CD4-positive, alpha-beta memory T cell (primary cell): ENCODE measurements at regions not wholly inside any gene's neighbourhood (a gene's known extent, or its start where the extent isn't known, plus 50 kb on each side); places are given as distances from the start of the nearest gene placed in this dataset.

ENCODE experiments used
- CTCF ChIA-PET: fragments of 350-600 bp; sonication (Branson Sonifier 250); formaldehyde crosslinking; loops from one replicate; lab custom pipeline; 2021; ENCODE audit warnings: inconsistent platforms; ENCODE audit not compliant: partially characterized antibody; lab: Charles Lee
- POLR2A ChIA-PET: fragments of 350-600 bp; sonication (Branson Sonifier 250); formaldehyde crosslinking; loops from one replicate; lab custom pipeline; 2021; ENCODE audit not compliant: partially characterized antibody; lab: Charles Lee
- DNase-seq, 5 donors: peaks; one replicate each; pipeline versions ENCODE4 v3.0.0 to v3.0.0-alpha.2; 2020 to 2022; ENCODE audit warnings: mixed read lengths in 1 of 5
- H3K27ac ChIP-seq: one replicate; pipeline ENCODE4 v1.7.0; 2013; ENCODE audit warnings: low read depth, low read length
- H3K27me3 ChIP-seq: 2 replicates; pipeline ENCODE4 v1.7.0; 2013; ENCODE audit warnings: mild to moderate bottlenecking, low read length, moderate library complexity; ENCODE audit not compliant: insufficient read depth
- H3K36me3 ChIP-seq: 2 replicates; pipeline ENCODE4 v1.7.0; 2013; ENCODE audit warnings: mild to moderate bottlenecking, low read length, moderate library complexity; ENCODE audit not compliant: insufficient read depth
- H3K4me1 ChIP-seq: 2 replicates; pipeline ENCODE4 v1.7.0; 2013; ENCODE audit warnings: mild to moderate bottlenecking, low read length, moderate library complexity; ENCODE audit not compliant: insufficient read depth
- H3K4me3 ChIP-seq, 2 donors: one replicate each; pipeline ENCODE4 v1.7.0; 2013; ENCODE audit warnings: low read length in 2 of 2, mild to moderate bottlenecking in 1 of 2
- H3K9me3 ChIP-seq, 2 donors: one replicate each; pipeline ENCODE4 v1.7.0; 2013; ENCODE audit warnings: low read length in 2 of 2, control low read depth in 1 of 2; ENCODE audit not compliant: control insufficient read depth in 1 of 2
- H3K27ac Mint-ChIP-seq, 7 donors: one replicate each; pipeline ENCODE4 v1.8.0; 2020 to 2021; ENCODE audit warnings: mixed read lengths in 7 of 7, mild to moderate bottlenecking in 6 of 7, inconsistent platforms in 3 of 7, moderate library complexity in 3 of 7
- H3K27me3 Mint-ChIP-seq, 2 donors: one replicate each; pipeline ENCODE4 v1.8.0; 2020 to 2021; ENCODE audit warnings: mixed read lengths in 2 of 2
- H3K36me3 Mint-ChIP-seq, 2 donors: one replicate each; pipeline ENCODE4 v1.8.0; 2020 to 2021; ENCODE audit warnings: mixed read lengths in 2 of 2, inconsistent platforms in 1 of 2, mild to moderate bottlenecking in 1 of 2
- H3K4me1 Mint-ChIP-seq, 4 donors: one replicate each; pipeline ENCODE4 v1.8.0; 2020 to 2021; ENCODE audit warnings: mixed read lengths in 4 of 4, mild to moderate bottlenecking in 1 of 4
- H3K4me3 Mint-ChIP-seq, 8 donors: one replicate each; pipeline ENCODE4 v1.8.0; 2020 to 2021; ENCODE audit warnings: mixed read lengths in 8 of 8, mild to moderate bottlenecking in 7 of 8, moderate library complexity in 6 of 8, inconsistent platforms in 3 of 8
- H3K9me3 Mint-ChIP-seq, 8 donors: one replicate each; pipeline ENCODE4 v1.8.0; 2020 to 2021; ENCODE audit warnings: mixed read lengths in 8 of 8, mild to moderate bottlenecking in 5 of 8, inconsistent platforms in 3 of 8, moderate library complexity in 1 of 8
- intact Hi-C: fragments of 100-400 bp; cut with micrococcal nuclease; formaldehyde crosslinking; loops from one replicate; pipeline ENCODE4 v1.15.1; 2023

- no peak overlapping the region for H3K4me3 ChIP-seq
- no peak for DNase-seq
- H3K27ac Mint-ChIP-seq = no peak overlapping the region
- no peaks in the 10 kb centered on the region for H3K27me3 Mint-ChIP-seq
- no peaks in the 10 kb centered on the region for H3K4me1 ChIP-seq
- H3K9me3 Mint-ChIP-seq = peaks cover 0 to 7% (median 2%) of the 10 kb centered on the region in 8 donors
- no peak overlapping the region for H3K27ac ChIP-seq
- H3K27me3 ChIP-seq = no peaks in the 10 kb centered on the region
- no peaks in the 10 kb centered on the region for H3K36me3 ChIP-seq
- CTCF ChIA-PET = interaction anchor here (1.0 kb wide), 1 partner anchor 12 kb away, joined by 4 read pairs; no protein-coding TSS in a partner anchor
- no peaks in the 10 kb centered on the region for H3K9me3 ChIP-seq
- no peak overlapping the region for H3K4me3 Mint-ChIP-seq
- H3K36me3 Mint-ChIP-seq = no peaks in the 10 kb centered on the region
- H3K4me1 Mint-ChIP-seq = no peaks in the 10 kb centered on the region
- intact Hi-C loops = no loop called here
- POLR2A ChIA-PET = no interaction called here
Measured at GRCh38 chr4:180810581-180810980, 1432.6 kb upstream of the TENM3 start.

GRCh38 chr4:180811556-180811955 is 1431.6 kb upstream of the TENM3 start:
- H3K9me3 Mint-ChIP-seq = peaks cover 0 to 7% (median 2%) of the 10 kb centered on the region in 8 donors
- H3K4me1 Mint-ChIP-seq = no peaks in the 10 kb centered on the region
- intact Hi-C loops = no loop called here
- no peaks in the 10 kb centered on the region for H3K9me3 ChIP-seq
- ChIA-PET CTCF (interaction anchor here (1.0 kb wide), 1 partner anchor 13 kb away, joined by 4 read pairs; no protein-coding TSS in a partner anchor), POLR2A (no interaction called here)
- no peak overlapping the region for H3K4me3 Mint-ChIP-seq
- DNase-seq = no peak
- H3K36me3 ChIP-seq = no peaks in the 10 kb centered on the region
- H3K27me3 ChIP-seq = no peaks in the 10 kb centered on the region
- no peak overlapping the region for H3K27ac Mint-ChIP-seq
- H3K4me1 ChIP-seq = no peaks in the 10 kb centered on the region
- no peaks in the 10 kb centered on the region for H3K27me3 Mint-ChIP-seq
- no peaks in the 10 kb centered on the region for H3K36me3 Mint-ChIP-seq
- H3K27ac ChIP-seq = no peak overlapping the region
- no peak overlapping the region for H3K4me3 ChIP-seq

- Histone ChIP-seq H3K27me3 (no peaks in the 10 kb centered on the region), H3K4me1 (no peaks in the 10 kb centered on the region), H3K4me3 (no peak overlapping the region), H3K27ac (no peak overlapping the region), H3K36me3 (no peaks in the 10 kb centered on the region), H3K9me3 (no peaks in the 10 kb centered on the region)
- no peak overlapping the region for H3K27ac Mint-ChIP-seq
- H3K4me1 Mint-ChIP-seq = no peaks in the 10 kb centered on the region
- ChIA-PET CTCF (no interaction called here), POLR2A (no interaction called here)
- no peaks in the 10 kb centered on the region for H3K27me3 Mint-ChIP-seq
- DNase-seq = no peak
- intact Hi-C loops = no loop called here
- no peak overlapping the region for H3K4me3 Mint-ChIP-seq
- peaks cover 0 to 7% (median 3%) of the 10 kb centered on the region in 8 donors for H3K9me3 Mint-ChIP-seq
- H3K36me3 Mint-ChIP-seq = no peaks in the 10 kb centered on the region
Measured at GRCh38 chr4:180812783-180813182, 1430.4 kb upstream of the TENM3 start.

GRCh38 chr4:180814875-180815417 is 1428.3 kb upstream of the TENM3 start:
- H3K9me3 Mint-ChIP-seq = peaks cover 0 to 11% (median 2%) of the 10 kb centered on the region in 8 donors
- no peaks in the 10 kb centered on the region for H3K4me1 Mint-ChIP-seq
- Histone ChIP-seq H3K4me1 (no peaks in the 10 kb centered on the region), H3K27me3 (no peaks in the 10 kb centered on the region), H3K27ac (no peak overlapping the region), H3K36me3 (no peaks in the 10 kb centered on the region), H3K9me3 (no peaks in the 10 kb centered on the region), H3K4me3 (no peak overlapping the region)
- CTCF ChIA-PET = interaction anchor here (0.9 kb wide), 1 partner anchor 16 kb away, joined by 3 read pairs; no protein-coding TSS in a partner anchor
- no peaks in the 10 kb centered on the region for H3K27me3 Mint-ChIP-seq
- H3K36me3 Mint-ChIP-seq = no peaks in the 10 kb centered on the region
- POLR2A ChIA-PET = no interaction called here
- no peak overlapping the region for H3K27ac Mint-ChIP-seq
- intact Hi-C loops = no loop called here
- H3K4me3 Mint-ChIP-seq = no peak overlapping the region
- no peak for DNase-seq

GRCh38 chr4:180817529-180817928 is 1425.7 kb upstream of the TENM3 start:
- Histone ChIP-seq H3K9me3 (no peaks in the 10 kb centered on the region), H3K4me3 (no peak overlapping the region), H3K4me1 (no peaks in the 10 kb centered on the region), H3K27me3 (no peaks in the 10 kb centered on the region), H3K27ac (no peak overlapping the region), H3K36me3 (no peaks in the 10 kb centered on the region)
- Mint-ChIP-seq H3K9me3 (peaks cover 0 to 11% (median 2%) of the 10 kb centered on the region in 8 donors), H3K4me3 (no peak overlapping the region), H3K27me3 (no peaks in the 10 kb centered on the region), H3K4me1 (no peaks in the 10 kb centered on the region), H3K36me3 (no peaks in the 10 kb centered on the region), H3K27ac (no peak overlapping the region)
- DNase-seq = no peak
- ChIA-PET POLR2A (no interaction called here), CTCF (no interaction called here)
- intact Hi-C loops = no loop called here

GRCh38 chr4:180823108-180823507 is 1420.1 kb upstream of the TENM3 start:
- Histone ChIP-seq H3K9me3 (no peaks in the 10 kb centered on the region), H3K27me3 (no peaks in the 10 kb centered on the region), H3K27ac (no peak overlapping the region), H3K4me3 (no peak overlapping the region), H3K4me1 (no peaks in the 10 kb centered on the region), H3K36me3 (no peaks in the 10 kb centered on the region)
- no peak for DNase-seq
- Mint-ChIP-seq H3K27ac (no peak overlapping the region), H3K9me3 (peaks cover 0 to 6% (median under 1%) of the 10 kb centered on the region in 8 donors), H3K4me1 (peaks cover 0 to 2% (median 0%) of the 10 kb centered on the region in 4 donors), H3K36me3 (no peaks in the 10 kb centered on the region), H3K4me3 (no peak overlapping the region), H3K27me3 (no peaks in the 10 kb centered on the region)
- intact Hi-C loops = no loop called here
- POLR2A ChIA-PET = no interaction called here
- CTCF ChIA-PET = no interaction called here

GRCh38 chr4:180827232-180828009 is 1415.8 kb upstream of the TENM3 start:
- Histone ChIP-seq H3K4me1 (no peaks in the 10 kb centered on the region), H3K36me3 (no peaks in the 10 kb centered on the region), H3K9me3 (no peaks in the 10 kb centered on the region), H3K4me3 (no peak overlapping the region), H3K27me3 (no peaks in the 10 kb centered on the region), H3K27ac (no peak overlapping the region)
- Mint-ChIP-seq H3K27me3 (no peaks in the 10 kb centered on the region), H3K36me3 (no peaks in the 10 kb centered on the region), H3K27ac (no peak overlapping the region), H3K9me3 (peaks cover 0 to 4% (median 0%) of the 10 kb centered on the region in 8 donors), H3K4me3 (no peak overlapping the region), H3K4me1 (peaks cover 0 to 2% (median 0%) of the 10 kb centered on the region in 4 donors)
- ChIA-PET POLR2A (no interaction called here), CTCF (no interaction called here)
- intact Hi-C loops = no loop called here
- DNase-seq = no peak
